GM12865 (cell line): ENCODE measurements at regions not wholly inside any gene's neighbourhood (a gene's known extent, or its start where the extent isn't known, plus 50 kb on each side); places are given as distances from the start of the nearest gene placed in this dataset.

Source experiments
- DNase-seq: peaks from one replicate; pipeline ENCODE4 v3.0.0; 2010; ENCODE audit warnings: low read depth
- H3K4me3 ChIP-seq: 2 replicates; pipeline ENCODE4 v1.5.1; 2011; ENCODE audit warnings: mild to moderate bottlenecking, low read depth, low read length, control low read depth
- TF ChIP-seq, protein P1 (sequence below): IDR thresholded peaks from 2 replicates; pipeline ENCODE4 v1.5.1; 2011; ENCODE audit warnings: low read length, control low read depth, low read depth, inconsistent platforms; ENCODE audit not compliant: insufficient read depth; ENCODE audit errors: missing control alignments

DNA sequence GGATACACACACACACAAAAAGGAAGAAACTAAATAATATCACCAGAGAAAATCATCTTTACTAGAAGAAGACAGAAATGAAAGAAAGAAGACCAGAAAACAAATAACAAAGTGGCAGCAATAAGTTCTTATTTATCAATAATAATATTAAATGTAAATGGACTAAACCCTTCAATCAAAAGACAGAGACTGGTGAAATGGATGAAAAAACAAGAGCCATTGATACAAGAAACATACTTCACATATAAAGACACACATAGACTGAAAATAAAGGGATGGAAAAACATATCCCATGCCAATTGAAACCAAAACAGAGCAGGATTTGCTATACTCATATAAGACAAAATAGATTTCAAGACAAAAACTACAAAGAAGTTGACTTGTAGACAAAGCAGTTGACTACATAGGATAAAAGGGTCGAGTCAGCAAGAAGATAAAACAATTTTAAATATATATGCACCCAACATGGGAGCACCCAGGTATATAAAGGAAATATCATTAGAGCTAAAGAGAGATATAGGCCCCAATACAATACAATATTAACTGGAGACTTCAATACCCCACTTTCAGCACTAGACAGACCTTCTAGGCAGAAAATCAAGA is 259.4 kb downstream of the EPM2A start:
- TF ChIP-seq, protein P1, sequence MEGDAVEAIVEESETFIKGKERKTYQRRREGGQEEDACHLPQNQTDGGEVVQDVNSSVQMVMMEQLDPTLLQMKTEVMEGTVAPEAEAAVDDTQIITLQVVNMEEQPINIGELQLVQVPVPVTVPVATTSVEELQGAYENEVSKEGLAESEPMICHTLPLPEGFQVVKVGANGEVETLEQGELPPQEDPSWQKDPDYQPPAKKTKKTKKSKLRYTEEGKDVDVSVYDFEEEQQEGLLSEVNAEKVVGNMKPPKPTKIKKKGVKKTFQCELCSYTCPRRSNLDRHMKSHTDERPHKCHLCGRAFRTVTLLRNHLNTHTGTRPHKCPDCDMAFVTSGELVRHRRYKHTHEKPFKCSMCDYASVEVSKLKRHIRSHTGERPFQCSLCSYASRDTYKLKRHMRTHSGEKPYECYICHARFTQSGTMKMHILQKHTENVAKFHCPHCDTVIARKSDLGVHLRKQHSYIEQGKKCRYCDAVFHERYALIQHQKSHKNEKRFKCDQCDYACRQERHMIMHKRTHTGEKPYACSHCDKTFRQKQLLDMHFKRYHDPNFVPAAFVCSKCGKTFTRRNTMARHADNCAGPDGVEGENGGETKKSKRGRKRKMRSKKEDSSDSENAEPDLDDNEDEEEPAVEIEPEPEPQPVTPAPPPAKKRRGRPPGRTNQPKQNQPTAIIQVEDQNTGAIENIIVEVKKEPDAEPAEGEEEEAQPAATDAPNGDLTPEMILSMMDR, result no peak
- no peak overlapping the region for H3K4me3 ChIP-seq
- DNase-seq, result no peak

DNA sequence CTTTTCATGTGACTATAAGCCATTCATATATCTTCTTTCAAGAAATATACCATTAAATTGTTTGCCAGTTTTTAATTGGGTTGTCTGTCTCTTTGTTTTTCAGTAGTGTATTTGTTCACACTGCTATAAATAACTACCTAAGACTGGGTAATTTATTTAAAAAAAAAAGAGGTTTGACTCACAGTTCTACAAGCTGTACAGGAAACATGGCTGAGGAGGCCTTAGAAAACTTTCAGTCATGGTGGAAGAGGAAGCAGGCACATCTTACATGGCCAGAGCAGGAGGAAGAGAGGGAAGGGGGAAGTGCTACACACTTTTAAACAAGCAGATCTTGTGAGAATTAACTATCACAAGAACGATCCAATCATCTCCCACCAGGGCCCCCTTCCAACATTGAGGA is 255.3 kb downstream of the EPM2A start:
- no peak overlapping the region for H3K4me3 ChIP-seq
- peak; percentile 34 for DNase-seq
- TF ChIP-seq, protein P1, result no peak

DNA sequence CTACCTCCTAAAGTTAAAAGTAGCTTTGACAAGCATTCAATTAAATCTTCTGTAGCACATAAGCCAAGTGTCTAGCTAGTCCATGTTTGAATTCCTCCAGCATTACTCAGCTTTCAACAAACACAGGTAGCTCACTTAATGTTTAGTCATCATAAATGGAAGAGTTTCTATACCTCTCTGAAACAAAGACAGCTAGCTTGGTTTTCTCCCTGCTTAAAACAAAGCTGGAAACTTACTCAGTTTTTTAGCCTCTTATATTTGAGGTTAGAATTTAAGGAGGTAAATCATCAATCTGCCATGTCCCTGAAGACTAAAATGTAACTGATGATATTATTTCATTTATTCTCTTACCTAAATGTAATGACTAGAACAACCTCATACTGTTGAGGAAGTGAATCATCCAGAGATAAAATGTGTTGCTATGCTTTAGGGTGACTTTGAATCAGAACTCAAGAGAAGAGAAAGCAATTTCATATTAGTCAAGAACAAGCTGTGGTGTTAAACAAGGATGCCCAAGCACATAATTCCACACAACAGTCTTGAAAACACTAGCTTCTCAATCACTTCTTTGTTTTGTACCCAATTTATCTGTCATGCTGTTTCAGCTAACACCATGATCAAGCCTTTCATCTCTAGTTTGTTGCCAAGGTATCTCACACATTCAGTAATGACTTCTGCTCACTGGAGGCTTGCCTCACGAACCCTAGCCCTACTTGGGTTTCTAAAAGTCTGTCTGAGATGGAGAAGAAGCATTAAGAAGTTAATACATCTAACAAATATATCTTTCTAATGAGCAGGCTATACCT is 251.9 kb downstream of the EPM2A start:
- no peak overlapping the region for H3K4me3 ChIP-seq
- TF ChIP-seq, protein P1, result no peak
- no peak for DNase-seq

DNA sequence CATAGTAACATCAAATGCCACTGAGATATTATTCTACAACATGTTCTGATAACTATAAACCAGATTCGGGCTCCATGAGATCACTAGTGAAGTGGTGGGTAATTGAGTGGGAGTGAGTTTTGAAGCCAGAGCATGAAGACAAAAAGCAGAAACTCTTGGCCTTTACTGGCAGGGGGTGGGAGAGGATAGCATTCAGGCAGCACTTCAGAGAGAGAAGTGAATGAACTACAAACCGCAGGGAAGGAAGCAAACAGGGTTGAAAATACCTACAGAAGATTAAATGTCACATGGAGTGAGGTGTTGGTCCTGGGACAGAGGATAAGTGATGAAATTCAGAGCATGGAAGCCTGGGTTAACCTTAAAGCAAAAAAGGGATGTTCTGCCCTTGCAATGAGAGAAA is 250.0 kb downstream of the EPM2A start:
- DNase-seq, result no peak
- no peak overlapping the region for H3K4me3 ChIP-seq
- TF ChIP-seq, protein P1, result no peak

DNA sequence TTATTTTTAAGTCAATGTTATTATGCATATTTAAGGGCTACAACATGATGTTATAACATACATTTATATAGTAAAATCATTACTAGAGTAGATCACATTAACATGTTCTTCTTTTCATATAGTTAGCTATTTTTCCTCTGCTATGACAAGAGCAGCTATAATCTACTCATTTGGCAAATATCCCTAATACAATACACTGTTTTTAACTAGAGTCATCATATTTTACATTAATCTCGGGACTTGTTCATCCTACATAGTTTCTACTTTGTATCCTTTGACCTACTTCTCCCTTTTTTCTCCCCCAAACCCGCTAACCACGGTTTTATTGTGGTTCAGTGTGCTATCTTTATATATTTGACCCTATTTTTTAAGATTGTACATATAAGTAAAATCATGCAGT is 249.0 kb downstream of the EPM2A start:
- TF ChIP-seq, protein P1, result no peak
- no peak overlapping the region for H3K4me3 ChIP-seq

DNA sequence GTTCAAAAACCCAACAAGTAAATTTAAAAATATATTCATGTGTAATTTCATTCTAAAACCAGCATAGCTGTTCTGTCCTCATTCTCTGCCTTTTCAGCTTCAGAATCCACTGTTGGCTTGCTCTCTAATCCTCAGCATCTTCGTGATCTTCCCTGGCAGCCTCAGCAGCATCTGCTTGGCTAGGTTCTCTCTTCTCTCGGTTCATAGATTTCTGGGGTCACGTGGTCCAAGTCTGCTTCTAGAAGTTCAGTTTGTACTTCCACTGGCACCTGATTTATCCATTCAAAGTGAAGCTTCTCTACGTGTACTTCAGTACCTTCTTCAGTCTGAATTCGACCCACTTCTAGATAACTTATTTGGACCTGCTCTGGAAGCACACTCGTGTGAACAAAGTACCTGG is 245.7 kb downstream of the EPM2A start:
- no peak overlapping the region for H3K4me3 ChIP-seq
- TF ChIP-seq, protein P1, result no peak
- no peak for DNase-seq

More for the DNA sequence above, 249.0 kb downstream of the EPM2A start:
- DNase-seq, result no peak
